Adrenal gland (tissue), 5 donors: ENCODE measurements at regions not wholly inside any gene's neighbourhood (a gene's known extent, or its start where the extent isn't known, plus 50 kb on each side); places are given as distances from the start of the nearest gene placed in this dataset.

ENCODE experiments used
- CTCF ChIP-seq, 6 experiments: fragments of 450-650 bp in 4 of 6; fragments of 200-600 bp in 2 of 6; sonication (generic) in 1 of 6; IDR thresholded peaks; 1 replicate in 5 of 6; 2 replicates in 1 of 6; pipeline versions ENCODE4 v1.5.1 to v1.8.0; 2016 to 2021; ENCODE audit warnings: antibody characterized with exemption in 6 of 6, mild to moderate bottlenecking in 2 of 6, moderate library complexity in 1 of 6
- POLR2A ChIP-seq, 2 donors: fragments of 450-650 bp; IDR thresholded peaks; one replicate each; pipeline ENCODE4 v1.6.1; 2017; ENCODE audit warnings: antibody characterized with exemption in 2 of 2, mild to moderate bottlenecking in 2 of 2, moderate library complexity in 1 of 2
- donor health status: DM: no; HTN: no; CAD: no.

DNA sequence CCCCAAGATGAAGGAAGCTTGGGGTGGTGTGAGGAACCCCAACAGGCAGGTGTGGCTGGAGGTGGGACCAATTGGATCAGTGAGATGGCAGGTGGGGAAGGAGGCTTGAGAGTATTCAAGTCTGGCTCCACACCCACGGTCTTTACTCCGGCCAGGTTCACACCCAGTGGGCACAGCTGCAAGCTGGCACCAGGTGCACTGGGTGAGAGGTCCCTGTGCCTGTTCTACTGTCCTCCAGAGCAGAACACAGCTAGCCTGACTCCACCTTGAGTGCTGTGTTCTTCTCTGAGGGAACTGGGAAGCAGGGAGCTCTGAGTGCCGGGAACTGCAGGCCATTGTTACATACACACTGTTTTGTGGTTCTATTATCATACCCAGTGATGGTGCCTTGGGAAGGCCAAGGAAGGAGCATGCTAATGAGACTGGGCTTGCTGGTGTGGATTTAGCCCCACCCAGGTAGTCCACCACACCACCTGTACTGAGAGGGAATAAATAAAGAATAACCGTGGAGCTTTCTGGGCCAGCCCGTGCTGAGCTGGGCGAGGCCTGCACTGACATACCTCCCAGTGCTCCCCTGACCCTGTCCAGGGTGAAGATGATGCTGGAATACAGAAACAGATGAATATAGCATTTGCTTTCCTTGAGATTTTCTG is 93.4 kb downstream of the ABHD5 start:
- TF ChIP-seq CTCF (IDR thresholded peaks at IDR 0.05) (no peak), POLR2A (IDR thresholded peaks at IDR 0.05) (no peak)
